ENCODE measurements at regions not wholly inside any gene's neighbourhood (a gene's known extent, or its start where the extent isn't known, plus 50 kb on each side); places are given as distances from the start of the nearest gene placed in this dataset.
"Not testable (repeated sequence)": the region's sequence is repeated elsewhere in the genome, so short reads cannot be mapped to it uniquely, and the experiment has no call there.

DNA sequence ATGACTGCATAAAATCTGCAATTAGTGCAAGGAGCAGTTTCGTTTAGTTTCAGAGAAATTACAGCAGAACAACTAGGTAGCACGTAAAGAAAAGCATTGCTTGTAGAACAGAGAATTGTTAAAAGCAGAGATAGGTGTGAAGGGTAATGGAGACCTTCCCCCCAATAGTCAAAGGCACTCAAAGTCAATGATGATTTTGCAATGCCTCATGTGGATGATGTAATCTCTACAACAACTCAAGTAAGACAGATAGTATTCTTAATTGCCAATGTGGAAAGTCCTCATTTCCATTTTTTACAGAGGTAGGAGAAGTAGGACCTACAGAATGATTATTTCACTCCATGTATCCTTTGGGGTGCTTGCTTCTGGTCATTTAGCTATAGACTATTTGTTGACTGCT, 94.3 kb upstream of the GNAI1 start:
- in situ Hi-C loops (cut with HindIII; ENCODE audit: low pct_unique_long_range_greater_than_20kb, low sequenced_read_pairs): no loop called here
- no peak for TF ChIP-seq JUND (IDR thresholded peaks at IDR 0.05; ENCODE audit: low read depth)
- DNase-seq (ENCODE audit: low read depth in 1 of 2, low spot score in 1 of 2): no peak

DNA sequence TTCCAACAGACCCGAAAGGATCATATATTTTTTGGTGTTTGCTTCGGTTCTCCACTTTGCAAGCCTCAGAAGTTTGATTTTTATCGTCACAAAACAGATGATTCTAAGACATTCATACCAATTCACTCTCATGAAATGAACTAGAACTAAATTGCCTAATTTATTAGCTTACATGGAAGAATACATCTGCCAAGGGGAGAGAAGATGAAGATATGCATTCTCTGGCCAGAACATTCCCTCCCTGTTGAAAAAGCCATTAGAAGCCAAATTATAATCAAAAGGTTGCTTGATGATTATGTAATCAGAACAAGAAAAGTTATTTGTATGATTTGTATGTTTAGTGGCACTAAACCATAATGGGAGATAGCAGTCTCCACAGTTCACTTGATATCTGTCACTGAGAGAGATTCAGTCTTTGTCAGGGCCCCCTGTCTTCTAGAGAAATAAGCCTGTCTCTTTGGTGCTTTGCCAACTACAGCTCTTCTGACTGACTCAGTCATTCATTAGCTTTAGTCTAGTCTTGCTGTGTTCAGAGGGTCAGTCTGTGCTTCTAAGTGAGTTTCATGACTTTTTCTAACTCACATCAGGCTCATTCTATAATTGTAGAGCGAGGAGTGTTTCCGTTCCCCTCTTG, 95.3 kb upstream of the GNAI1 start:
- in situ Hi-C loops (cut with HindIII; ENCODE audit: low pct_unique_long_range_greater_than_20kb, low sequenced_read_pairs): no loop called here
- no peak for TF ChIP-seq JUND (IDR thresholded peaks at IDR 0.05; ENCODE audit: low read depth)
- no peak for DNase-seq (ENCODE audit: low read depth in 1 of 2, low spot score in 1 of 2)

DNA sequence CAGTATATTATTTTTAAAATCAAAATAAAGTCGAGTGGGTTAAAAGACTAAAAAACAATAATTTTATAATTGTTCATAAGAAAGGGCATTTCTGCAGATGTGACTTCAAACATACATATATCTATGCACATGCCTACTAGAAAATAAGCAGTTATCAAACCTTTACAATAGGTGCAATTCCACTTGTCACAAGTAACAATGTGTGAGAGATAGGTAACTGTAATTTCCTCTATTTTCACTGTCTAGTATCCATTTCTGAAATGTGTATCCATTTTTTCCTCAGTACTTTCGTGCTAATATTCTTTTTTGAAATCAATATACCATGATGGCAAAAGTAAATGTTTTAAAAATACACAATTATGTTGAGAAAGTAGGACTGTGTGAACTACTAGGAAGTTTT, 96.9 kb upstream of the GNAI1 start:
- in situ Hi-C loops (cut with HindIII; ENCODE audit: low pct_unique_long_range_greater_than_20kb, low sequenced_read_pairs): no loop called here
- TF ChIP-seq JUND (IDR thresholded peaks at IDR 0.05; ENCODE audit: low read depth): no peak
- no peak for DNase-seq (ENCODE audit: low read depth in 1 of 2, low spot score in 1 of 2)

DNA sequence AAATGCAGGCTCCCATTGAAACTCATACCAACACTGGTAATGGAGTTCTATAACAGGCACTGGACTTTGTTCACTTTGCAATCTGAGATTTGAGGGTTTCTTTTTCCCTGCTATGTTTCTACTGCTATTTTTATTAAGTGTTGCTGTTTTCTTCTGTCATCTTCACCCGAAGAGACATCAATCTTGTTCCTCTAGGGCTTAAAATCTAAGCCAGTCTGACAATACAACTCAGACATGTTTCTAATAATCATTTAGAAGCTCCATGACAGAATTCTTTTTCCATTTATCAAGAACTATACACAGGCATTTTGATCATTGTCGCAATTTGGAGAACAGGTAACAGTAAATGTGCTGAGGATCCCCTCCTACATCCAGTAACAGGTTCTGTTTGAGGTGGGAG, 98.5 kb upstream of the GNAI1 start:
- no peak for TF ChIP-seq JUND (IDR thresholded peaks at IDR 0.05; ENCODE audit: low read depth)
- in situ Hi-C loops (cut with HindIII; ENCODE audit: low pct_unique_long_range_greater_than_20kb, low sequenced_read_pairs): no loop called here

DNA sequence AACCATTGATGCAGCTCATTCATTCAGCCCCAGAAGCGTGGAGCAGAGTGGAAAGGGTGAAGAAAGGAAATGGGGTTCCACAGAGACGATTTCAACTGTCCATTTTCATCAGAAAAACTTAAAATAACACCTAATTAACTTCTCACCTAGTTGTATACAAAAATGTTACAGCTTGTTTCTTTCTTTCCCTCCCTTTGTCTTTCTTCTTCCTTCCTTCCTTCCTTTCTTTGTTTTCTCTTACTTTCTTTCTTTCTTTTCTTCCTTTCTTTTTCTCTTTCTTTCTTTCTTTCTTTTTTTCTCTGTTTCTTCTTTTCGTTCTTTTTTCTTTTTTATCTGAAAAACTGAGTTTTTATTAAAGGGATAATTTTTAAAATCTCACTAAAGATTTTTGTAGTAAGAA, 105.9 kb upstream of the GNAI1 start:
- in situ Hi-C loops (cut with HindIII; ENCODE audit: low pct_unique_long_range_greater_than_20kb, low sequenced_read_pairs): no loop called here
- DNase-seq (ENCODE audit: low read depth in 1 of 2, low spot score in 1 of 2): no peak

More for the DNA sequence above, 98.5 kb upstream of the GNAI1 start:
- no peak for DNase-seq (ENCODE audit: low read depth in 1 of 2, low spot score in 1 of 2)

DNA sequence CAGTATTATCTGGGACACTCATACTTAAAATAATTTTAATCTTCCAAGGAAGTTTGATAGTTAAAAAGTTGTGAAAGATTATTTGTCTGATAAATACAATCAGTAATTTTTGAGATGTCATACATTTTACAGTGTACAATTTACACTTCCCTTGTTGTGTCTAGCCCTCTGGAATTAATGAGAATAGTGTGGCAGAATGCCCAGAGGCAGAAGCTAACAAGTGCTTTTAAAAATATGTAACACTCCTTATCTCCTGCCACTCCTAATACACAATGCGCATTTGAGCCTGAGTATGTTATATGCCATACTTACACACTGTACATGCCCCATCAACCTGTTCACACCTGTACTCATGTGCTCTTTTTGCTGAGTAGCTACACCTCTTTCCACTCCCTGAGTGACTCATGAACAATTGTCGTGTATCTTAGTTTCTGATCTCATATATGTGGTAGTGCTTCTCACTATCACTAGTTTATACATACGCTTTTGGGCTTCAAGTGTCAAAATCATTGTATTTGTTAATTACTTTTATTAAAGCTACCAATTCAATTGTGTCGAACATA, 106.9 kb upstream of the GNAI1 start:
- in situ Hi-C loops (cut with HindIII; ENCODE audit: low pct_unique_long_range_greater_than_20kb, low sequenced_read_pairs): no loop called here
- no peak for DNase-seq (ENCODE audit: low read depth in 1 of 2, low spot score in 1 of 2)
- TF ChIP-seq JUND (IDR thresholded peaks at IDR 0.05; ENCODE audit: low read depth): no peak

More for the DNA sequence above, 105.9 kb upstream of the GNAI1 start:
- TF ChIP-seq JUND (IDR thresholded peaks at IDR 0.05; ENCODE audit: low read depth): no peak

DNA sequence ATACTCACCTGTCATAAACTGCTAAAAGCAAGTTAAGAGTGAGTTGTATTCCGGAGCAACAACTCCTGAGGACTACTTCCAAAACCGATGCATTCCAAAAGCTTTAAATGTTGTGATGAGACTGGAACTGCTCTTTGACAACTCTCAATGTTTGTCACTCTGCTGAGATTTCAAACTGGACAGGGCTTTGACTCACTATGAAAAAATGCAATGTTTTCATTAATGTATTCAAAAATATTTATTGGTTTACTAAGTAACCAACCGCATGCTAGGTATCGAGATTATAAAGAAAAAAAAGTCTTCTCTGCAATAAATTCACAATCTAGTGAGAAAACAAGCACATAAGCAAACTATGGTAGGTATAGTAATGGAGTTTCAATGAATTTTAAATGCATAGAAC, 107.9 kb upstream of the GNAI1 start:
- no peak for DNase-seq (ENCODE audit: low read depth in 1 of 2, low spot score in 1 of 2)
- in situ Hi-C loops (cut with HindIII; ENCODE audit: low pct_unique_long_range_greater_than_20kb, low sequenced_read_pairs): no loop called here
- TF ChIP-seq JUND (IDR thresholded peaks at IDR 0.05; ENCODE audit: low read depth): no peak

DNA sequence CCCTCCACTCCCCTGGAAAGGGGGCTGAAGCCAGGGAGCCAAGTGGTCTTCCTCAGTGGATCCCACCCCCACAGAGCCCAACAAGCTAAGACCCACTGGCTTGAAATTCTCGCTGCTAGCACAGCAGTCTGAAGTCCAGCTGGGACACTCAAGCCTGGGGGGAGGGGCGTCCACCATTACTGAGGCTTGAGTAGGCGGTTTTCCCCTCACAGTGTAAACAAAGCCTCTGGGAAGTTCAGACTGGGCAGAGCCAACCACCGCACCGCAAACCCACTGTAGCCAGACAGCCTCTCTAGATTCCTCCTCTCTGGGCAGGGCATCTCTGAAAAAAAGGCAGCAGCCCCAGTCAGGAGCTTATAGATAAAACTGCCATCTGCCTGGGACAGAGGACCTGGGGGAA, 114.4 kb upstream of the GNAI1 start:
- peak in 1 of 2 experiments; percentile 23 for DNase-seq (ENCODE audit: low read depth in 1 of 2, low spot score in 1 of 2)
- in situ Hi-C loops (cut with HindIII; ENCODE audit: low pct_unique_long_range_greater_than_20kb, low sequenced_read_pairs): not testable (repeated sequence)

DNA sequence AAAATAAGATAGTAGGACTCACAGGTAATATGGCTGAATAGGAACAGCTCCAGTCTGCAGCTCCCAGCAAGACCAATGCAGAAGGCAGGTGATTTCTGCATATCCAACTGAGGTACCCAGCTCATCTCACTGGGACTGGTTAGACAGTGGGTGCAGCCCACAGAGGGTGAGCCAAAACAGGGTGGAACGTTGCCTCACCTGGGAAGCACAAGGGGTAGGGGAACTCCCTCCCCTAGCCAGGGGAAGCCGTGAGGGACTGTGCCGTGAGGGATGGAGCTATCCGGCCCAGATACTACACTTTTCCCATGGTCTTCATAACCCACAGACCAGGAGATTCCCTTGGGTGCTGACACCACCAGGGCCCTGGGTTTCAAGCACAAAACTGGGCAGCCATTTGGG, 114.8 kb upstream of the GNAI1 start:
- in situ Hi-C loops (cut with HindIII; ENCODE audit: low pct_unique_long_range_greater_than_20kb, low sequenced_read_pairs); DNase-seq (ENCODE audit: low read depth in 1 of 2, low spot score in 1 of 2): not testable (repeated sequence)

DNA sequence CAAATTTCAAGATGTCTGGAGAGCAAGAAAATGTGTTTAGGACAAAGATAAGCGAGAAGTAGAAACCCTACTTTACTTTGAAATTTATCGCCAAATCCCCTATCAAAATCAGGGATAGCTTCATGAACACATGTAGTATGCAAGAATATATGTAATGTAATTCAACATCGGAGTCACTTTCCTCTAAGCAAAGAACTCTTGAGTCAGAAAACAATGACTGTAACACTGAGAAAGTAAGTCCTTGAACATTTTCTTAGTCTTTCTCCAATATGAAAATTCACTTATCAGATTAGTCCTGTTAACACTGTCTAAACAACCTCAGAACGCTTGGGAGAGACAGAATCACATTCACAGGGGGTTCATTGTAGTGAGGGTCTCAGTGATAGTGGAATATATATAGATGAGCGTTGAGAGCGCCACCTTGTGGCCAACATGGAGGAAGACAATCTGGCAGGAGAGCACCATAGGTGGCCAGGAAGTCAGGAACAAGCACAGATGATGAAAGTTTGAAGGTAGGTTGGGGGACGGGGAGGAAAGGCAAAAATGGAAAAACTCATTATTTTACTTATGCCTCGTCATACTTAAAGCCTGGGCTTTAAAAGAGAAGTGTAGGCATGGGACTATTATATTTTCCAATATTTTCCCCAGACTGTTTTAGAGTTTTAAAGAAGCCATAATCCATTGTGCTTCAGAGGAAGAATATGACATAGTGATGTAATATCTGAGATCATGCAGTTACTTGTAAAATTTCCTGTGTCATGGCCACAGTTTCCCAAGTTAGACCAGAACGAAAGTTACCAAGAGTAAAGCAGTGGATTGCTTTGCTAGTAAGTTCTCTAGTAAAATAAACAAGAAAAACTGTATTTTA, 115.5 kb upstream of the GNAI1 start:
- no peak for TF ChIP-seq JUND (IDR thresholded peaks at IDR 0.05; ENCODE audit: low read depth)
- peak; percentile 44 to 63 for DNase-seq (ENCODE audit: low read depth in 1 of 2, low spot score in 1 of 2)
- in situ Hi-C loops (cut with HindIII; ENCODE audit: low pct_unique_long_range_greater_than_20kb, low sequenced_read_pairs): no loop called here

DNA sequence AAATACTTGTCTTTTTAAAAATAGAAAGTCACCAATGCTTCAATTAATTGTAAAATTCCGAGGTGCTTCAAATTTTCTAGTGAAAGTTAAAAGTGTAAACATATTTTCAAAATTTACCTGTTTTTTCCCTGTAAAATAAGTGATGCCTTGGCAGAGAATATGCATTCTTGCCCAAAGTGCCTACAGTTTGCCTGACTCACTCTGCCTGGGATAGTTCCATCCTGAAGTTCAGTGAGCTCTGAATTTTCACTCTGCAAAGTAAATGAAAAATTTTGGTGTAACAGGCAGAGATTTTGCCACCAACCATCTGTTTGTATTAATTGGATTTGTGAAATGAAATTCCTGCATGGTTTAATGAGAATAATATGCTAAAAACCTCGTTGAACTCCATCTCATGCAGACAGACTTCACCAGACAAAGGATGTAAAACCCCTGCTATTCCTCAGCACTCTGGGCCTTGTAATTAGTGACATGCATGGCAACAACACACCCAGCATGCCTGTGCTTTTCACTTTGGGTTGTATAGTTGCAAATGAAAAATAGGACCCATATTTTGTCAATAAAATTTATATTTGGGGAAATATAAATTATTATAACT, 117.4 kb upstream of the GNAI1 start:
- in situ Hi-C loops (cut with HindIII; ENCODE audit: low pct_unique_long_range_greater_than_20kb, low sequenced_read_pairs): no loop called here

DNA sequence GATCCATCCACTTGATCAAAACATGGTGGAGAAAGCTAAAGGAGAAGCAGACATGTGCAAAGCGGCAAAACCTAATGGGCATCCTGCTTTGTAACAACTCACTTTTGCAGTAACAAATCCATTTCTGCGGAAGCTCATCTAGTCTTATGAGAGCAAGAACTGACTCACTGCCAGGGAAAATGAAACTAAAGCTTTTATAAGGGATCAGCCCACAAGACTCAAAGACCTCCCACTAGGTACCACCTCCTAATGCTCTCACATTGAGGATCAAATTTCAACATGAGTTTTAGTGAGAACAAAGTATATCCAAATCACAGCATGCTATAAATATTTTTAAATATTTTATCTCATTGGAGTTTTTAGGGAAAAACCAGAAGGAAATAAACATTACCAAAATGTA, 120.1 kb upstream of the GNAI1 start:
- in situ Hi-C loops (cut with HindIII; ENCODE audit: low pct_unique_long_range_greater_than_20kb, low sequenced_read_pairs): no loop called here
- DNase-seq (ENCODE audit: low read depth in 1 of 2, low spot score in 1 of 2): peak in 1 of 2 experiments; percentile 38
- TF ChIP-seq JUND (IDR thresholded peaks at IDR 0.05; ENCODE audit: low read depth): no peak

More for the DNA sequence above, 117.4 kb upstream of the GNAI1 start:
- DNase-seq (ENCODE audit: low read depth in 1 of 2, low spot score in 1 of 2): no peak
- TF ChIP-seq JUND (IDR thresholded peaks at IDR 0.05; ENCODE audit: low read depth): no peak

DNA sequence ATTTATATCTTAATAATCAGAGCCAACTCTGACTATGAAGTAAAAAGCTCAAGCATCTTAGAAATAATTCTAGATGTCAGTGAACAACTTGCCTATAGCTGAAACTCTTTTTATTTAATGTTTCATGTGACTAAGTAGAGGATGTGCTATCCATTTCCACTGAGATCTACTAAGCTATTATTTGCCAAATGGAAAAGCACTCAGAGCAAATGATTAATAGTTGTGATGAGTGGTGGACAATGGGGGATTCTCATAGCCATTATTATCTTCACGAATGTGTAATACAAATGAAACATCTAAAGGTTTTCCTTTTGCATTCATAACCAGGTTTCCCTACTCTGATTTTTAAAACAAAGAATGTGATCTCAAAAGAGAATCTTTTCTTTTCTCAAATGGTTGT, 126.6 kb upstream of the GNAI1 start:
- in situ Hi-C loops (cut with HindIII; ENCODE audit: low pct_unique_long_range_greater_than_20kb, low sequenced_read_pairs): no loop called here
- no peak for DNase-seq (ENCODE audit: low read depth in 1 of 2, low spot score in 1 of 2)
- no peak for TF ChIP-seq JUND (IDR thresholded peaks at IDR 0.05; ENCODE audit: low read depth)
